PC-9 (cell line): ENCODE measurements at regions not wholly inside any gene's neighbourhood (a gene's known extent, or its start where the extent isn't known, plus 50 kb on each side); places are given as distances from the start of the nearest gene placed in this dataset.

ENCODE experiments used
- BruUV-seq: library from RNA; stranded (reverse); fragments of 400-500 nt; replicated peaks from 2 replicates; lab custom pipeline; 2021; lab: Mats Ljungman, UMichigan
- CTCF ChIA-PET: fragments of 300-600 bp; sonication (Branson Sonifier 250); formaldehyde crosslinking; loops from one replicate; lab custom pipeline; 2022; ENCODE audit warnings: antibody characterized with exemption; lab: Charles Lee
- POLR2A ChIA-PET: fragments of 300-600 bp; sonication (Branson Sonifier 250); formaldehyde crosslinking; loops from one replicate; lab custom pipeline; 2022; ENCODE audit warnings: antibody characterized with exemption; ENCODE audit not compliant: unreplicated experiment; lab: Charles Lee
- DNase-seq, 2 experiments: peaks; one replicate each; pipeline versions ENCODE4 v3.0.0 to v3.0.0-alpha.2; 2015 to 2022; ENCODE audit warnings: mixed read lengths in 1 of 2
- H2AFZ ChIP-seq: fragments of 200-600 bp; sonication (generic); 2 replicates; pipeline ENCODE4 v1.8.1; 2017; ENCODE audit warnings: antibody characterized with exemption
- H3F3A ChIP-seq: fragments of 200-600 bp; sonication (generic); 2 replicates; pipeline ENCODE4 v1.8.1; 2017; ENCODE audit warnings: antibody characterized with exemption, mild to moderate bottlenecking, low read depth; ENCODE audit not compliant: insufficient read depth
- H3K27ac ChIP-seq: fragments of 200-600 bp; sonication (generic); 2 replicates; pipeline ENCODE4 v1.6.1; 2016; ENCODE audit warnings: mixed run types
- H3K27me3 ChIP-seq: fragments of 200-600 bp; sonication (generic); 2 replicates; pipeline ENCODE4 v1.6.1; 2016; ENCODE audit warnings: low read depth, mixed run types; ENCODE audit not compliant: insufficient read depth
- H3K36me3 ChIP-seq: fragments of 200-600 bp; sonication (generic); 2 replicates; pipeline ENCODE4 v1.6.1; 2016; ENCODE audit warnings: low read depth, mixed run types
- H3K4me1 ChIP-seq: fragments of 200-600 bp; sonication (generic); replicated peaks from 2 replicates; pipeline ENCODE4 v1.6.1; 2016; ENCODE audit warnings: mixed run types; ENCODE audit not compliant: insufficient read depth
- H3K4me2 ChIP-seq: fragments of 200-600 bp; sonication (generic); 2 replicates; pipeline ENCODE4 v1.6.1; 2017; ENCODE audit warnings: mixed run types
- H3K4me3 ChIP-seq: fragments of 200-600 bp; sonication (generic); 2 replicates; pipeline ENCODE4 v1.6.1; 2016; ENCODE audit warnings: mixed run types
- H3K79me2 ChIP-seq: fragments of 200-600 bp; sonication (generic); 2 replicates; pipeline ENCODE4 v1.6.1; 2017; ENCODE audit warnings: low read depth, mixed run types
- H3K9me2 ChIP-seq: fragments of 200-600 bp; sonication (generic); 2 replicates; pipeline ENCODE4 v1.8.1; 2017; ENCODE audit warnings: mild to moderate bottlenecking; ENCODE audit not compliant: insufficient read depth
- H3K9me3 ChIP-seq: fragments of 200-600 bp; sonication (generic); 2 replicates; pipeline ENCODE4 v1.8.1; 2016; ENCODE audit warnings: low read depth; ENCODE audit not compliant: insufficient read depth
- H4K20me1 ChIP-seq: fragments of 200-600 bp; sonication (generic); 2 replicates; pipeline ENCODE4 v1.8.1; 2017; ENCODE audit not compliant: insufficient read depth
- EZH2 ChIP-seq: fragments of 200-600 bp; sonication (generic); IDR thresholded peaks from 2 replicates; pipeline ENCODE4 v1.8.0; 2017; ENCODE audit warnings: antibody characterized with exemption, low read depth
- intact Hi-C: fragments of 100-400 bp; cut with micrococcal nuclease; formaldehyde crosslinking; loops from one replicate; pipeline ENCODE4 v1.10.0; 2022; ENCODE audit not compliant: unreplicated experiment
- TF ChIP-seq, protein P1 (sequence below): fragments of 200-600 bp; sonication (generic); conservative IDR thresholded peaks from 2 replicates; pipeline ENCODE4 v1.6.1; 2017; ENCODE audit warnings: mixed run types, antibody characterized with exemption, mild to moderate bottlenecking, moderate library complexity

DNA sequence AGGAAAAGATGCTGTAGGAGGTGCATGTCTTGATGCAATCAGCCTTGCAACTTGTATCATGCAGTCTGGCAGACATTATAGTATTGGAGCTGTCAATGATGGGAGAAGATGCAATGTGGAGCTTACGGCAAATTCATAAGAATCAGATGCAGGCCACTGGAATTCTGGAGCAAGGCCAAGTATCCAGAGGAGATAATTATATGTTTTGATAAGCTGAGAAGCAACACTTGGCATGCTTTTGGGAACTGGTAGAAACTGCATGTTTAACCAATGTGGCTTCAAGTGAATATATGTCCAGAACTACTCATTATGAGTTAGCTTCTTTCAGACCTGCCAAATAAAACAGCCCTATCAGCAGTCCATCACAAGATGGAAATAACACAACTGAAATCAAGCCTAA, 249.1 kb upstream of the PPFIA2 start:
- H3K9me2 ChIP-seq: no peaks in the 10 kb centered on the region
- H3K9me3 ChIP-seq: no peaks in the 10 kb centered on the region
- no peaks in the 10 kb centered on the region for H3K36me3 ChIP-seq
- no peak overlapping the region for H2AFZ ChIP-seq
- no peaks in the 10 kb centered on the region for H3F3A ChIP-seq
- no peaks in the 10 kb centered on the region for H4K20me1 ChIP-seq
- no TSS peak for BruUV-seq
- TF ChIP-seq, protein P1, sequence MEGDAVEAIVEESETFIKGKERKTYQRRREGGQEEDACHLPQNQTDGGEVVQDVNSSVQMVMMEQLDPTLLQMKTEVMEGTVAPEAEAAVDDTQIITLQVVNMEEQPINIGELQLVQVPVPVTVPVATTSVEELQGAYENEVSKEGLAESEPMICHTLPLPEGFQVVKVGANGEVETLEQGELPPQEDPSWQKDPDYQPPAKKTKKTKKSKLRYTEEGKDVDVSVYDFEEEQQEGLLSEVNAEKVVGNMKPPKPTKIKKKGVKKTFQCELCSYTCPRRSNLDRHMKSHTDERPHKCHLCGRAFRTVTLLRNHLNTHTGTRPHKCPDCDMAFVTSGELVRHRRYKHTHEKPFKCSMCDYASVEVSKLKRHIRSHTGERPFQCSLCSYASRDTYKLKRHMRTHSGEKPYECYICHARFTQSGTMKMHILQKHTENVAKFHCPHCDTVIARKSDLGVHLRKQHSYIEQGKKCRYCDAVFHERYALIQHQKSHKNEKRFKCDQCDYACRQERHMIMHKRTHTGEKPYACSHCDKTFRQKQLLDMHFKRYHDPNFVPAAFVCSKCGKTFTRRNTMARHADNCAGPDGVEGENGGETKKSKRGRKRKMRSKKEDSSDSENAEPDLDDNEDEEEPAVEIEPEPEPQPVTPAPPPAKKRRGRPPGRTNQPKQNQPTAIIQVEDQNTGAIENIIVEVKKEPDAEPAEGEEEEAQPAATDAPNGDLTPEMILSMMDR: no peak
- TF ChIP-seq EZH2: no peak
- intact Hi-C loops: no loop called here
- no peaks in the 10 kb centered on the region for H3K4me1 ChIP-seq
- H3K27ac ChIP-seq: no peak overlapping the region
- ChIA-PET POLR2A (no interaction called here), CTCF (no interaction called here)
- no peaks in the 10 kb centered on the region for H3K27me3 ChIP-seq
- no peaks in the 10 kb centered on the region for H3K79me2 ChIP-seq
- H3K4me2 ChIP-seq: no peak overlapping the region
- no peak for DNase-seq
- no peak overlapping the region for H3K4me3 ChIP-seq

DNA sequence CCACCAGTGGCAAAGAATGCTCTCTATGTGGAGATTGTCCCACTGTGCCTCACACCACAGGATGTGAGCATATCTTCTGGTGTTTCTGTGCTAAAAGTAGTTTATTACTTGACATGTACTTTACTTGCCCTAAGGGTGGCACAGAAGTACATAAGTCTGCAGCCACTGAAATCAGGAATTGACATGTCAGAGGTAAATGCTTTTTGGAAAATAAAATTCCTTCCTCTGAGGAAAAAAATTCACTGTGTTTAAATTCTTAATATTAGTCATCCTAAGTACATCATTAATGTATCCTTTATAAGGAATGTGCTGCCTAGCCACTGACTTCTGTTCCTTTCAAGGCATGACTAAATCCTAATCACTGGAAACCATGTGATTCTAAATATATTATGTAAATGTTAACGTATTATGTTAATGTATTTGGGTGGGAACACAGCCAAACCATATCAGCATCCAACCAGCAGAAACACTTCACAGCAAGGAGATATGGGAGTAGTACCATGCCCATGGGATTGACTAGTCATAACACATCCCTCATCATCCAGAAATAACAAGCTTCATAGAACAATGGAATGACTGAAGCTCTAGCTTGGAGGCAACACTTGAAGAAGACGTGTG, 239.7 kb upstream of the PPFIA2 start:
- H4K20me1 ChIP-seq: no peaks in the 10 kb centered on the region
- H3K36me3 ChIP-seq: no peaks in the 10 kb centered on the region
- ChIA-PET POLR2A (no interaction called here), CTCF (no interaction called here)
- no peak overlapping the region for H3K4me3 ChIP-seq
- H3K4me2 ChIP-seq: no peak overlapping the region
- intact Hi-C loops: no loop called here
- no peak overlapping the region for H3K27ac ChIP-seq
- DNase-seq: no peak
- BruUV-seq: no TSS peak
- H3K9me2 ChIP-seq: no peaks in the 10 kb centered on the region
- no peaks in the 10 kb centered on the region for H3K9me3 ChIP-seq
- H3K79me2 ChIP-seq: no peaks in the 10 kb centered on the region
- no peaks in the 10 kb centered on the region for H3K27me3 ChIP-seq
- TF ChIP-seq, protein P1: no peak
- H3F3A ChIP-seq: no peaks in the 10 kb centered on the region
- no peak overlapping the region for H2AFZ ChIP-seq
- no peaks in the 10 kb centered on the region for H3K4me1 ChIP-seq

DNA sequence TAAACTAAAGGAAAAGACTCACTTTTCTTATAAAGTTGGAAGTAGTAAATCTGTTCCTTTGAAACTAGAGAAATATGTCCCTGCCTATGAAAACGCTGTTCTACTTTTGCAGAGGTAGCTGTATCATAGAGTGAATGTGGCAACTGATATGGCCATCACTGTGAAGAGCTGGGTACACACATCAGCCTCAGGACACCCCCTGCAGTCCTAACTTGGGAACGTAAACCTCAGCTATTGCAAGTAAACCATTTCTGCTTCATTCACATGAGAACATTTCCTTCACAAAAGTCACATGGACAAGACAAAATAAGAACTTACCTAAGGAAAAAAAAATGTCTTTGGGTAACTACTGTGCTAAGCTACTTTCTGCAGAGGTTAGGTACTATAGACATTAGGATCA, 233.3 kb upstream of the PPFIA2 start:
- H3K4me1 ChIP-seq: no peaks in the 10 kb centered on the region
- H3K79me2 ChIP-seq: no peaks in the 10 kb centered on the region
- H2AFZ ChIP-seq: no peak overlapping the region
- BruUV-seq: no TSS peak
- no peak overlapping the region for H3K4me2 ChIP-seq
- no peak for DNase-seq
- H3K27ac ChIP-seq: no peak overlapping the region
- no peaks in the 10 kb centered on the region for H3K9me3 ChIP-seq
- H3K9me2 ChIP-seq: no peaks in the 10 kb centered on the region
- H3K36me3 ChIP-seq: no peaks in the 10 kb centered on the region
- H3F3A ChIP-seq: no peaks in the 10 kb centered on the region
- ChIA-PET POLR2A (no interaction called here), CTCF (no interaction called here)
- no peaks in the 10 kb centered on the region for H3K27me3 ChIP-seq
- TF ChIP-seq, protein P1: no peak
- TF ChIP-seq EZH2: no peak
- no peaks in the 10 kb centered on the region for H4K20me1 ChIP-seq
- H3K4me3 ChIP-seq: no peak overlapping the region
- intact Hi-C loops: no loop called here
